ENCODE measurements at regions not wholly inside any gene's neighbourhood (a gene's known extent, or its start where the extent isn't known, plus 50 kb on each side); places are given as distances from the start of the nearest gene placed in this dataset.

GRCh38 chr15:70240820-70241430 lies 143.2 kb upstream of the TLE3 start:
- TF ChIP-seq GATA3 (IDR thresholded peaks at IDR 0.05; ENCODE audit: low read depth, low read length) (no peak), GATA2 (IDR thresholded peaks at IDR 0.05; ENCODE audit: low read depth, low read length) (no peak)
